Loucy (cell line): ENCODE measurements at regions not wholly inside any gene's neighbourhood (a gene's known extent, or its start where the extent isn't known, plus 50 kb on each side); places are given as distances from the start of the nearest gene placed in this dataset.

Experiments
- EZH2phosphoT487 ChIP-seq: fragments of 200-600 bp; IDR thresholded peaks from 2 replicates; pipeline ENCODE4 v1.6.1; 2018; ENCODE audit warnings: antibody characterized with exemption, mild to moderate bottlenecking, moderate library complexity, borderline replicate concordance
- TF ChIP-seq, protein P1 (sequence below): fragments of 200-600 bp; sonication (generic); conservative IDR thresholded peaks from 2 replicates; pipeline ENCODE4 v1.5.1; 2014; ENCODE audit warnings: mild to moderate bottlenecking, antibody characterized with exemption, low read length

DNA sequence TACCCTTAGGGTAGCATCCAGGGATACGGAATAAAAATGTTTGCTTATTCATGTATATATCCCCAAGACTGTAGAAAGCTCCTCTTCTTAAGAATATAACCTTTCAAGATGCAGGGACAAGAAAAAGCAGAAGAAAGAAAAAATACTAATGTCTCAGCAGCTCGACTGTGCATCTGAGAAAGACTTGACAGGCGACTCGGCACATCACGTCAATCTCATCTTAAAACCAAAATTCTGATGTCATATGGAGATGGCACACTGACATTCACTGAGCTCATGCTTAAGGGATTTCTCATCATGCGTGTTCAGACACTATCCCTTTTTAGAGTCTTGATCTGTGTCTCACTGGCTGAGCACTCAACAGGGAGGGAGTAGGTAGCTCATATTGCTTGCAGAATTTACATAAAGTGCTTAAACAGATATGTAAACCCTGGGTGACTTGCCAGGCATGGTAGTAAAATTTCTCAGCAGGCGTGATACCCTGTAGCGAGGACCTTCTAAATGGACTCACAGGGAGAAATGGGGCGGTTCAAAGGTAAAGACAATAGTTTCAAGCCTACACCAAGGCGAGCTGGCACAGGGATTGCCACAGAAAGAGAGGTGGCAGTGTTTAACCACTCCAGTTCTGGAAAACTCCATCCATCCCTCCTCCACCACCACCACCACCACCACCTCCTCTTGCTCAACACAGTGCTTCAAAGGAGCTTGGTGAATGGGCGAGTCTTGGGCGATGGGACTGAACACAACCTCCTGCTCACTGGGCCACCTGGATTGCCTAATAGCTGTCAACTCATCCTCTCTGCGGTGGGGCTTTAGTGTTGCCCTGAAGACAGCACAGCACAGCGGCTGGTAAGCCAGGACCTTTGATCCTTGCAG is 330.5 kb downstream of the TFAP2A start:
- TF ChIP-seq, protein P1, sequence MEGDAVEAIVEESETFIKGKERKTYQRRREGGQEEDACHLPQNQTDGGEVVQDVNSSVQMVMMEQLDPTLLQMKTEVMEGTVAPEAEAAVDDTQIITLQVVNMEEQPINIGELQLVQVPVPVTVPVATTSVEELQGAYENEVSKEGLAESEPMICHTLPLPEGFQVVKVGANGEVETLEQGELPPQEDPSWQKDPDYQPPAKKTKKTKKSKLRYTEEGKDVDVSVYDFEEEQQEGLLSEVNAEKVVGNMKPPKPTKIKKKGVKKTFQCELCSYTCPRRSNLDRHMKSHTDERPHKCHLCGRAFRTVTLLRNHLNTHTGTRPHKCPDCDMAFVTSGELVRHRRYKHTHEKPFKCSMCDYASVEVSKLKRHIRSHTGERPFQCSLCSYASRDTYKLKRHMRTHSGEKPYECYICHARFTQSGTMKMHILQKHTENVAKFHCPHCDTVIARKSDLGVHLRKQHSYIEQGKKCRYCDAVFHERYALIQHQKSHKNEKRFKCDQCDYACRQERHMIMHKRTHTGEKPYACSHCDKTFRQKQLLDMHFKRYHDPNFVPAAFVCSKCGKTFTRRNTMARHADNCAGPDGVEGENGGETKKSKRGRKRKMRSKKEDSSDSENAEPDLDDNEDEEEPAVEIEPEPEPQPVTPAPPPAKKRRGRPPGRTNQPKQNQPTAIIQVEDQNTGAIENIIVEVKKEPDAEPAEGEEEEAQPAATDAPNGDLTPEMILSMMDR: no peak
- no peak for TF ChIP-seq EZH2phosphoT487
